ENCODE measurements at regions not wholly inside any gene's neighbourhood (a gene's known extent, or its start where the extent isn't known, plus 50 kb on each side); places are given as distances from the start of the nearest gene placed in this dataset.
A peak's percentile ranks its signal among the peaks of the same experiment; 100 is the strongest.

GRCh38 chr21:32134441-32135130, 144.3 kb downstream of the MIS18A start:
- no peak overlapping the region for H3K4me3 Mint-ChIP-seq
- no peaks in the 10 kb centered on the region for H3K36me3 Mint-ChIP-seq
- DNase-seq (ENCODE audit: extremely low spot score, unreplicated experiment): no peak
- TF ChIP-seq, protein P1, sequence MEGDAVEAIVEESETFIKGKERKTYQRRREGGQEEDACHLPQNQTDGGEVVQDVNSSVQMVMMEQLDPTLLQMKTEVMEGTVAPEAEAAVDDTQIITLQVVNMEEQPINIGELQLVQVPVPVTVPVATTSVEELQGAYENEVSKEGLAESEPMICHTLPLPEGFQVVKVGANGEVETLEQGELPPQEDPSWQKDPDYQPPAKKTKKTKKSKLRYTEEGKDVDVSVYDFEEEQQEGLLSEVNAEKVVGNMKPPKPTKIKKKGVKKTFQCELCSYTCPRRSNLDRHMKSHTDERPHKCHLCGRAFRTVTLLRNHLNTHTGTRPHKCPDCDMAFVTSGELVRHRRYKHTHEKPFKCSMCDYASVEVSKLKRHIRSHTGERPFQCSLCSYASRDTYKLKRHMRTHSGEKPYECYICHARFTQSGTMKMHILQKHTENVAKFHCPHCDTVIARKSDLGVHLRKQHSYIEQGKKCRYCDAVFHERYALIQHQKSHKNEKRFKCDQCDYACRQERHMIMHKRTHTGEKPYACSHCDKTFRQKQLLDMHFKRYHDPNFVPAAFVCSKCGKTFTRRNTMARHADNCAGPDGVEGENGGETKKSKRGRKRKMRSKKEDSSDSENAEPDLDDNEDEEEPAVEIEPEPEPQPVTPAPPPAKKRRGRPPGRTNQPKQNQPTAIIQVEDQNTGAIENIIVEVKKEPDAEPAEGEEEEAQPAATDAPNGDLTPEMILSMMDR (conservative IDR thresholded peaks at IDR 0.05): no peak
- peaks cover 29% of the 10 kb centered on the region for H3K4me1 Mint-ChIP-seq (ENCODE audit: unreplicated experiment)
- peaks cover 12% of the 10 kb centered on the region for H3K9me3 Mint-ChIP-seq
- no peaks in the 10 kb centered on the region for H3K27me3 Mint-ChIP-seq
- peak overlapping the region; percentile 63 for H3K27ac Mint-ChIP-seq

GRCh38 chr21:32132881-32133280, 146.0 kb downstream of the MIS18A start:
- no peak overlapping the region for H3K27ac Mint-ChIP-seq
- H3K4me3 Mint-ChIP-seq: no peak overlapping the region
- TF ChIP-seq, protein P1 (conservative IDR thresholded peaks at IDR 0.05): no peak
- no peaks in the 10 kb centered on the region for H3K36me3 Mint-ChIP-seq
- H3K4me1 Mint-ChIP-seq (ENCODE audit: unreplicated experiment): peaks cover 29% of the 10 kb centered on the region
- no peak for DNase-seq (ENCODE audit: extremely low spot score, unreplicated experiment)
- peaks cover 12% of the 10 kb centered on the region for H3K9me3 Mint-ChIP-seq
- H3K27me3 Mint-ChIP-seq: no peaks in the 10 kb centered on the region

- no peak overlapping the region for H3K27ac Mint-ChIP-seq
- TF ChIP-seq, protein P1 (conservative IDR thresholded peaks at IDR 0.05): no peak
- DNase-seq (ENCODE audit: extremely low spot score, unreplicated experiment): no peak
- H3K4me3 Mint-ChIP-seq: no peak overlapping the region
- H3K36me3 Mint-ChIP-seq: no peaks in the 10 kb centered on the region
- H3K4me1 Mint-ChIP-seq (ENCODE audit: unreplicated experiment): peaks cover 29% of the 10 kb centered on the region
- no peaks in the 10 kb centered on the region for H3K27me3 Mint-ChIP-seq
- H3K9me3 Mint-ChIP-seq: peaks cover 12% of the 10 kb centered on the region
Observed at GRCh38 chr21:32132409-32132808, 146.4 kb downstream of the MIS18A start.

DNA sequence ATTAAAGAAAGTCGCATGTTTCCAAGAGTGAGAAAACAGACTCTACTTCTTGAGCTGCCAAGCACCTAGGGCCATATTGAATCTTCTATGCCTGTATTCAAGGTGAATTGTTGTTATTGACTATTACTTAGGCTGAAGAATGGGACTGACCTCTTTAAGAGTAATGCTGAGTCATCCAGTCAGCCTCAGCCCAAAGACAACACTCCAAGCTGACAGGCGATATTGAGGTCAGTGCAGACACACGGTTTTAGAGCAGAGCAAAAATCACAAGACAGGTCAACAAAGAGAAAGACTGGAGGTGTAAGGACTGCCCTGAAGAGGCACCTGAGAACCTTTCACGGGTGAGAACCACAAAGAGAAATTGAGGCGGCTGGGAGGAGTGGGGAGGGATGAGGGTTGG, 146.9 kb downstream of the MIS18A start:
- Mint-ChIP-seq H3K27me3 (no peaks in the 10 kb centered on the region), H3K27ac (peak overlapping the region; percentile 13), H3K4me1 (ENCODE audit: unreplicated experiment) (peaks cover 29% of the 10 kb centered on the region), H3K4me3 (no peak overlapping the region), H3K9me3 (peaks cover 12% of the 10 kb centered on the region), H3K36me3 (no peaks in the 10 kb centered on the region)
- TF ChIP-seq, protein P1 (conservative IDR thresholded peaks at IDR 0.05): no peak
- no peak for DNase-seq (ENCODE audit: extremely low spot score, unreplicated experiment)

DNA sequence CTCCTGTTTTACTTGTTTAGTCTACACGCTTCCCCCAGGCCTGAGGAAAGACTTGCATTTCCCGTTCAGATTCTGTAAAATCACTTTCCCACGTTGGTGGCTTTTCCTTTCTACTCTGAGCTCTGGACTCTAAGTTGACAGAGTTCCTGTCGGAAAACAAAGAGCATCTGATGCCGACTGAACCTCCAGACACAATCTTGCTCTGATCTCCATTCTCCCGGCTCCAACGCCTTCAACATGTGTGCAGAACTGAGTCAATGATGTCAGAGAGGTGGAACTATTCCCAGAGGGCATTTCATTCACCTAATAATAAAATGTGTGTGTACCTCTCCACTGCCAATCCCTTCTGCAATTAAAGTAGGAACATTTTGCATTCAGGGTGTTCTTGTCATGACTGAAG, 147.7 kb downstream of the MIS18A start:
- Mint-ChIP-seq H3K27ac (peak overlapping the region; percentile 56), H3K4me3 (no peak overlapping the region)

More for the DNA sequence above, 147.7 kb downstream of the MIS18A start:
- peaks cover 26% of the 10 kb centered on the region for H3K4me1 Mint-ChIP-seq (ENCODE audit: unreplicated experiment)
- H3K36me3 Mint-ChIP-seq: no peaks in the 10 kb centered on the region
- peaks cover 12% of the 10 kb centered on the region for H3K9me3 Mint-ChIP-seq
- no peak for DNase-seq (ENCODE audit: extremely low spot score, unreplicated experiment)
- H3K27me3 Mint-ChIP-seq: no peaks in the 10 kb centered on the region
- TF ChIP-seq, protein P1 (conservative IDR thresholded peaks at IDR 0.05): no peak
